ENCODE measurements at regions not wholly inside any gene's neighbourhood (a gene's known extent, or its start where the extent isn't known, plus 50 kb on each side); places are given as distances from the start of the nearest gene placed in this dataset.

DNA sequence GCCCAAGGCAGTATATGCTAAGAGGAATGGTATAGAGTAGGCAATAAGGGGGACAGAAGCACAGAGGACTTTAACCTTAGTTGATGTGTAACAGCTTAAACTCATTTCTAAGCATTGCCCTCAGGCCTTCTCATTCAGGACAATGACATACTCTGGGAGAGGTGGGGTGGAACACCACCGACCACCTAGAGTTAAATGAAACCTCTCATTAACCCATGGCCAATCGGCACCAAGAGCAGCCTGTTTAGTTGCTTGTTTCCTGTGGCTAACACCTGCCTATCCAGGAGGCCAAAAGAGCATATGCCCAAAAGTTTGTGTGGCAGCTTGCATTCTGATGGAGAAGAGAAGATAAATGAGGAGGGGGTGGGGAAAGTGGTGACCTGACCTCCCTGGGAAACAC lies 50.0 kb downstream of the PABIR2 start:
- DNase-seq = no peak

DNA sequence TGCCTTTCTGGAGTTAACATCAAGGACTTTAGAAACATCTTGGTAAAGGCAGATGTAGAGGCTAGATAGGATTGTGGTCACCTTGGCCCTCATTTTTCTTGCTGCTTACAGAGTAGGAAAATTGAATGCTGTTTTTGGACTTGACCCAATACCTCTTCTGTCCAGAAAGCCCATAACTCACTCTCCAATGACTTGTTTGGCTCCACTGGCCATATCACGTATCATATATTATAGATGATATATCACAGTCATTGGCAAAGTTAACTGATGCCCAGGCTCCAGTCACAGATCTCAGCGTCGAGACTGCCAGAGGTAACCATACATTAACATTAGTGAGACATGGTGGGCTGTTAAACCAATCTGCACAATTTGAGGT lies 50.6 kb downstream of the PABIR2 start:
- no peak for DNase-seq

DNA sequence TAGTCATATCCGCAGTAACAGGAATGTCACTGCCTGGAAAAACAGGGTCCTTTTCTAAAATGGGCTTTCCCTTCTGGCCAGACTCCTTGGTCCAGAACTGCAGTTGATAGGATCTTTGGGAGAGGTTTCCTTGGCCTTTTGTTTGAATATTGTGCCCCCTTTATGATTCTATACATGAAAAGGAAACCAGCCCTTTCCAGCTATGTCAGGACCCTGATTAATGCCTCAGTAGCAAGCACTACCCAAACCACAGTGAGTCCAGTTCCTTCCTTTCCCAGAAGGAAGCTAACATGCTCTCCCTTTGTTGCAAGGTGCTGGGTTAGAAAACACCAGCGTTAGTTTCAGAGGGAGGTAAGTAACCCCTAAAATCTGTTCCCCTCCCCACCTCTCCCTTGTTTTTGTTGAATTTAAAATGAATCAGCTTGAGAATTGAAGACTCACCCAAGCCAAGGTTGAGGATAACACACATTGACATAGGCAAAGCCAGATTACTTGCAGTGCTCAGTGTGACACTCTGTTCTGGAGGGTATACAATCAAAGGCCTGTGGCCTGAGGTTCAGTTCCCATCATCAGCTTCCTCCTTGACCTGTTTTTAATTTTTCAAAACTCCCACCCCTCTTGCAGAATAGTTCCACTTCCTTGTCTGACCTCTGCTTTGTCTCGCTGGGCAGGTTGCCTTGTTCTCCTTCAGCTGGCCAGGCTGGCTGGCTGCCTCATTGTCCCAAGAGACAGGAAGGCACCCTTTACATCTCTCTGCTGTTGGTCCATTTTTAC lies 51.2 kb downstream of the PABIR2 start:
- no peak for DNase-seq

DNA sequence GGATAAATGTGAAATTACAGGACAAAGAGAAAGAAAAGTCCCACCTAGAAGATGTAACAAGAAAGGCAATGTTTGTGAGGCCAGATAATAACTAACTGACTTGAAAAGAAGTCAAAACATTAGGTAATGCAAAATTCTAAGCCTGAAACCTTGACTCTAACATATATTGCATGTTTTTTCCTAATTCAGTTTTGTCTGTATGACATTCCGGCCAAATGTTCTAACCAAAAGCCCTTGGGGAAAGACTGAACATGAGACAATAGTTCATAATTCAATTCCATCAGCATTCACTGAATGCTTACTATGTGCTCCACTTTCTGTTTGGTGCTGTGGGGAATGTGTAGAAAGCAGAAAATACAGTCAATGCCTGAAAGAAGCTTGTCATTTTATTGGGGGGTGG lies 53.9 kb downstream of the PABIR2 start:
- DNase-seq = no peak

DNA sequence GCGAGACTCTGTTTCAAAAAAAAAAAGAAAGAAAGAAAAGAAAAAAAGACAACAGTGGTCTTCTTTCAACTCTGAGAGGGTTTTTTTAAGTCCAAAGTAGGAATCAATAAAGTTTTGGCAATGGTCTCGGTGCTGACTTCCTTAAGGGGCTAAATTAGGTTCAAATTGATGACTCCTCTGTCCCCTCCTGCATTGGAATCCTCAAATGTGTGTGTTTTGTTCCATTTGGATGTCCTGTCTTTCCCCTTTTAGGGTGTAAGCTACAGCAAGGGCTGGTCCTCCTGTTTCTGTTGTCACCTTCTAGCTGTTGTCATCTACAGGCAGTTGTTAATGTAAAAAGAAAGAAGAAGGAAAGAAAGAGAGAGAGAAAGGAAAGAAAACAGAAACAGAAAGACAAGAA lies 54.4 kb downstream of the PABIR2 start:
- DNase-seq = no peak

DNA sequence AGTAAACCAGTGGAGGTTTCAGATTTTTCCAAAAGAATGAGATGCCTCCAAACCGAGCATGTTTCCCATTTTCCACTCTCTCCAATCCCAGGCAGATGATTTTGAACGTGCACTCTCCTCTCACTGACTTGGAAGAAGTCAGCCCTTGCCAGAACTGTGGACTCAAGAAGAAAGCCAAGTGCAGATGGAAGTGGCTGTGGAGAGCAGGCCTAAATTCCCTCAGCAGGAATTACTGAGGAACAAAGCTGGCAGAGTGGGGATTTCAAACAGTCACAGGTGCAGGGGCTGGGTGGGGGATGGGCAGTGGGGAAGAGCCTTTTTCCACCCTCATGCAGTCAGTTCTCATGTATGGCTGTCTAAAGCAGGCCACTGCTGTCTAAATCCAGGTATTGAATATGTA lies 55.3 kb downstream of the PABIR2 start:
- DNase-seq = no peak

DNA sequence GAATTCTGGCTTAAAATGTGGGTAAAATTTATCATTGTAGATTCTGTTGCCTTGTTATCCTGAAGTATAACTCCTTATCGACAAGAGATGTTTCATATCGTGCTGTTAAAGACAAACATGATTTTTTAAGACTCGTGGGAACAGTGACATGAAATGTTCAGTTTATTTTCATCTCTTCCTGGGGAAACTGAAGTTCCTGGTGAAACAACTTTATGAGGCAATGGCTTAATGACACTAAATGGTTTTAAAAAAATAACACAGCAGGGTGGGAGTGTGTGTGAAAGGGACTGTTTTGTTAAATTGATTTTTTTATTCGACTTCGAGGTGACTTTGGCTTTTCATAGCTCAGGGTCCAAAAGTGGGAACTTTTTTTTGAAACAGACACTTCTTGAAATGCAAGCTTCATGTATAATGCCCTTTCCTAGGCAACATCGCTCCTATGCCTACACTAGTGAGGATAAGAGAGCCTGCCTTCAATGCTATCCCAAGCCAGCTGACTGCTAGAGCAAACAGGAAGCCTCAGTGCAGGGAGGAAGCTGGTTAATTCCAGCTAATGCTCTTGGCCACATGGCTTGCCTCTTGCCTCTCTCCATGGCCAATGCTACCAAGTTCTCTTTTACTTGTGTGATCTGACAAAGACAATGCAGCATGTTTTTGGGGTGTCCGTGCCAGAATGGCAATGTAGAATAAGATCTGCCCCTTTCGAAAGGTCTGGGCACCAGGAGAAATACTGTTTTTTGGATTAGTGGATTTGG lies 57.8 kb downstream of the PABIR2 start:
- DNase-seq = no peak

DNA sequence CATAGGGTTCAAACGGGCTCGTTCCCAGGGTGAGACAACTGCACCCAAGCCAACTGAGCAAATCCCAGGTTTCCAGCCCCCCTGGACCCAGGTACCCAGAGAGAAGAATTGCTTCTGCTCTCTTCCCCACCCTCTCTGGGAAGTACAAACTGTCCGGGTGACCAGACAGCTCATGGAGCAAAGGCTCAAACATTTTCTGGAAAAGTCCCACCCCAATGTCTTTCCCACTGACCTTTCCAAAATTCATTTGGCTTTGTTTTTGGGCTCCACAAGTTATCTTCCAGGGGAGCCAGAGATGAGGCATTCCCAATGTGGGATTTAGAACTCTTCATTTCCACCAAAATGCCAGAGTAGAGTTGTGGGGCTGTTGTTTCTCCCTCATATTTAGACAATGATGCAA lies 58.6 kb downstream of the PABIR2 start:
- no peak for DNase-seq

DNA sequence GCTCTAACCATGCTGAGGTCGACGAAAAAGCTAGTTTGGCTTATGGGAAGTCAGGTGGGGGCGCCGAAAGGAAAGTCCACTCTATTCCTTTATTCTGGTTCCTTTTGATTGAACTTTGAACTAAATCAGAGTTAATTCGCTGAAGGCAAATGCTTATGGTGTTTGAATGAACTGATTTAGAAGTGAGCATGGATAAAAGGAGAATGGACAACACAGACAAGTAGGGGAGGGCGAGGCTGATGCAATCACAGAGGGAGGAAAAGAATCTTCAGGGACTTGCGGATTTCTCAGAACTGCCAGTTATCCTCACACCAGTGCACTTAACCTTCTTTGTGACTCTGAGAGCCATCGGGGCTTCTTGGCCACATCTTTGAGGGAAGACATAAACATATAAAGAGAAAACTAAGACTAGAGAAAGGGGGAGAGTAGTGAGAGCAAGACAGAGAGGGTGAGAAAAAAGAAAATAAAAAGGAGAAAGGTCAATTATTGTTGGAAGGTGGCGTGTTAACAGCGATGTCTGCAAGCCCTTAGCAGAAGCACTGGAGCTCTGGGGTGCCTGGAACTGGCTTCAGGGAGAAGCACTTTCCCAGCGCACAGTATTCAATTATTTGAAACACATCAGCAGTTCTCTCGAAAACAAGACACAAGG lies 59.2 kb downstream of the PABIR2 start:
- no peak for DNase-seq

DNA sequence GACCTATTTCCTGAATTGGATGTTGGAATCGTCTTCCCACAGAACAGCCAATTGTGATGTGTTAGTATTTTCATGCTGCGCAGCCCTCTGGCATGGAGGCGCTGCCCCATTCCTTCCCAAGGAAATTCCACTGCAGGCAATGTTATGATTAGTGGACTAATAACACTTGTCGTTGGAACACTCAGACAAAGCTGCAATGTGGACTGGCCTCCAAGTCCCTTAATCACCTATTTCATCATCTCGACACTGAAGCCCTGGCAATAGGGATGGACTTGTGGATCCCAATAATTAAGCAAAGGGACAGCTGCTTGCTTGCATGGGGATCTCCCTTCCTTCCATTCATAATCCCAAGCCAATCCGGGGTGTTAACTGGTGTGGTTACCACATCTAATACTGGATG lies 59.9 kb downstream of the PABIR2 start:
- no peak for DNase-seq

DNA sequence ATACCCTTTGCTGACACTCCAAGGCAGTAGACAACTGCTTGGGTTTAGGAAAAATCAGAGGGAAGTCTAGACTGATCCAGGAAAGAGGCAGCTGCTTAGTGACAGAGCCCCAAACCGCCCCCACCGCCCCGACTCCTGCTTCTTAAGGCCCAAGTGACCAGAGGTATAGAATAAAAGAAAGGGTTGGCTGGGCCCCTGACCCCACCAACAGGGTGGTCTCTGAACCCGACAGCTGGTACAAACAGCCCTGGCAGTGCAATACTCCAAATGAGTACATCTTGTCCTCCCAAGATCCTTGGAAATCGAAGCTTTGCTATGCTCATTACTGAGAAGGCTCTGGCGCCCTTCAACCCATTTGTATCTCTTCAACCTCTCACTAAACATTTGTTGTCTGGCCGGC lies 60.6 kb downstream of the PABIR2 start:
- no peak for DNase-seq

DNA sequence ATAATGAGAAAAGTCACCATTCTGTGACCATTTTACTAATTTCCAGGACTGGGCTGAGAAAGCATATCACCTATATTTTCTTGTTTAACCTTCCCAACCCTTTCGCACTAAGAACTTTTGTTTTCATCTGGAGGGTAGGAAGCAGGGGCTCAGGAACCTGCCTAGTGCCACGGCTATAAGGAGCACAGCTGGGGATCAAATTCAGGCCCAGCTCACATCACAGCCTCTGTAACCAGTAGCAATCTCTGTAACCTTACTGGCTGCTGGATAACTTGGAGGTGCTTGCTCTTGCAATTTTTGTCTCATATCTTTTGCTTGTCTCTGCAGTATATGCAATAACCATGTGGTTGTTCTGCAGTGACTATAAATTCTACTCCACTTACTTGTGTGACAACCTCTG lies 62.0 kb downstream of the PABIR2 start:
- DNase-seq = no peak

DNA sequence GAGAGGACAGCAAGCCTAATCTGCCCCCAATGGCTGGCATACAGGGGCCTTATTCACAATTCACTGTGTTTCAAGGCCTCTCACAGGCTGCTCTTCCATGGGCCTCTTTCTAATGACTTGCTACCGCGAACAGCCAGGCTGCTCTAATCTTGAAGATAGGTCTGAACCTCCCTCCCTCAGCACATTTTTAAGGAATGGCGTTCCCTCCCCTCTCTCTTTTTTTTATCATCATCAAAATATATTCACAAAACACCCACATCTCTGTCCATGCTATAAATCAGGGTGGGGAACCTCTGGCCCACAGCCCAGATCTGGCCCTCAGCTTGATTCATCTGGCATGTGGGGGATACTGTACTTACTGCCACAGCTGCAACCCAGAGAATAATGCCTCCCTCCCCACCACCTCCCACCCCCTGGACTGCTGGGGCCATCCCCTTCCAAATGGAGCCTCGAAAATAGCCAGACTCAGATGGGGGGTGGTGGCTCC lies 62.5 kb downstream of the PABIR2 start:
- no peak for DNase-seq

DNA sequence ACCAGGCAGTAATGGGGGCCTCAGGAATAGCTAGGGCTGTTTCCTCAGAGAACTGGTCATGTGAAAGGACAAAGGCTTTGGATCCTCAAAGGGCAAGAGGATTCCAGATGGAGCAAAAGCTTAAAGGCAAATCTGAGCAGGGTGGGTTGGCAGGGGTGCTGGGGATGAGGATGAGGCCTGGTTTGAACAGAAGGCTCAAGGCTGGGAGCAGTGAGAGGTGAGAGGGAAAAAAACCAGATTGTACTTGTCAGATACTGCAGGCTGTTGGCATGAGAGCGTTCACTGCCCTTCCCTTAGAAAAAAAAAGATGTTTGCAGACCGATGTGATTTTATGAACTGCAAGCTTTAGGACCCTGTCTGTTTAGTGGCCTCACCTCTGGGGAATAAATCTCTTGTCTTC lies 63.4 kb downstream of the PABIR2 start:
- DNase-seq = no peak

DNA sequence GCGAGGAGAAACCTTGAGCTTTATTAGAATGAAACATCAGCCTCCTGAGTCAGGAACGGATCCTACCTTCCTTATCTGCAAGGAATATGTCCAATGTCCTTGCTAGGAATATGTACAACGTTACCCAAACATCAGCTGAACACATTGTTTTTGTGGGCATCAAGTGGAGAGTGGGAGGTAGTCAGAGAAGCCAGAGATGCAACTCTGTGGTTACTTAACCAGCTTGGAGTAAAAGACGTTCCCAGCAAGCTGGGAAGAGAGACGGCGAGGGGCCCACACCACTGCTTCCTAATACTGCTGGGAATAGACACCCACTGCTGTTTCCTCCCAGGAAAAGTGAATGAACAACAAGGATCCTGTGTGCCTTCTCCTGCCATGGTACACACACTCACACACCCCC lies 64.3 kb downstream of the PABIR2 start:
- no peak for DNase-seq

DNA sequence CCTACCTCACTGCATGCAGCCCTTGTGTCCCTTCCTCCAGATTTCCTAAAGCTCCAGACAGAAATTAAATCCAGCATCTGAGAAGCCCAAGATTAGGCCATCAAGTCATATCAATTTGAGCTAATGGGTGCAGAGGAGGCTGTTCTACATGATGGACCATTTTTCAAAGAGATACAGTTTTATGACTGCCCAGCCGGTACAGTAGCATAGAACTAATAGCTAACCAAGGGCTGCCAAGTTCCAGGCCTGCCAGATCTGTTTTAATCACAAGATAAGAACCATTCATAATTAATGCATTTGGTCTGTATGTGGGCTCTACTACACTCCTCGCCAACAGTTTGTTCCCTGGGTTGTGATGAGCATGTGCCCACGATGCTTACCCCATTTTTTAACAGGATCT lies 64.9 kb downstream of the PABIR2 start:
- DNase-seq = no peak

DNA sequence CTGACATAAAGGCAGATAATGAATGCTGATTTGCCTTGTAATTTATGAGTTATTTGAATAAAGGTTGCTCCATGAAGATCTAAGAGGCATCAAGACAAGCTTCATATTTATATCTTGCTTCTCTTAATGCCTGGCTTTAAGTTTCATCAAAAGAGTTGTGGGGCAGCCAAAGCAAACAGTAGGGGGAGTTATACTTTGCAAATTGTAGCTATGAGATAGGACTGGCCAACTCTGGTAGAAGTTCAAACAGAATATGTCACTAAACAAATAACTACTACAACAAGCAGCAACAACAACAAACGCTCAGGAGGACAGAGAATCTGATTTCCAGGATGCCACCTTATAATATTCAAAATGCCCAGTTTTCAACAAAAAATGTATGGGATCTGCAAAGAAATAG lies 69.1 kb upstream of the PLAC1 start:
- no peak for DNase-seq

DNA sequence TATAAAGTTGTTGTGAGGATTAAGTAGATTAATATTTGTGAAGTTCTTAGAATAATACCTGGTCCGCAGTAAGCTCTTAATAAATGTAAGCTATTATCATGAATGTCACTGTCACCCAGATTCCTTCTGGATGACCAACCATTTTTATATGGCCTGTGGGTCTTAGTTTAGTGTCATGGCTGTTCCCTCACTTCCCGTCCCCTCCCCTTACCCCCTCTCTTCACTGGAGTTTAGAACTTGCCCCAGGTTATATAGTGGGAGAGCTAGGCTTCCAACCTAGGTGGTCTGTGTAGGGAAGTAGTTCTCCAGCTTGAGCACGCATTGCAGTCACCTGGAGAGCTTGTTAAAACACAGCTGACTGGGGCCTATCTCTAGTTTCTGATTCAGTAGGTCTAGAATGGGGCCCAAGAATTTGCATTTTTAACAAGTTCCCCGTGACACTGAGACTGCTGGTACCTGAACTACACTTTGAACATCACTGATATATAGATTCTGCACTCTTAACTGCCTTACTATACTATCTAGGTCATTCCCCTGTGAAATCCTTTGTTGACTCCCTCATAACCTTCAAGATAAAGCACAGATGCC lies 66.9 kb upstream of the PLAC1 start:
- DNase-seq = no peak

DNA sequence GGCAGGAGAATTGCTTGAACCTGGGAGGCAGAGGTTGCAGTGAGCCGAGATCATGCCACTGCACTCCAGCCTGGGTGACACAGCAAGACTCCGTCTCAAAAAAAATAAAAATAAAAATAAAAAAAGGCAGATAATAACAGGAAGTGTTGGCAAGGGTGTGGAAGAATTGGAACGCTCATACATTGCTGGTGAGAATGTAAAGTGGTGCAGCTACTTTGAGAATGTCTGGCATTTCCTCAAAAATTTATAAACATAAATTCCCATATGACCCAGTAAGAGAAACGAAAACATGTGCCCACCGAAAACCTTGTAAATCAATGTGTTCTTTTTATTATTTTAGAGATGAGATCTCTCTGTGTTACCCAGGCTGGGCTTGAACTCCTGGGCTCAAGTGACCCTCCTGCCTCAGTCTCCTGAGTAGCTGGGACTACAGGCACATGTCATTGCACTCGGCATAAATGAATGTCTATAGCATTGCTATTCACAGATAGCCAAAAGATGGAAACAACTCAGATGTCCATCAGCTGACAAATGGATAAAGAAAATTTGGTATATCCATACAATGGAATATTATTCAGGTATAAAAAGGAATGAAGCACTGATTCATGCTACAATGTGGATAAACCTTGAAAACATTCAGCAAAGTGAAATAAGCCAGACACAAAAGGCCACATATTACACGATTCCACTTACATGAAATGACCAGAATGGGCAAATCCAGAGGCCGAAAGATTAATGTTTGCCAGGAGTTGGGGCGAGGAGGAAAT lies 63.7 kb upstream of the PLAC1 start:
- DNase-seq = no peak

DNA sequence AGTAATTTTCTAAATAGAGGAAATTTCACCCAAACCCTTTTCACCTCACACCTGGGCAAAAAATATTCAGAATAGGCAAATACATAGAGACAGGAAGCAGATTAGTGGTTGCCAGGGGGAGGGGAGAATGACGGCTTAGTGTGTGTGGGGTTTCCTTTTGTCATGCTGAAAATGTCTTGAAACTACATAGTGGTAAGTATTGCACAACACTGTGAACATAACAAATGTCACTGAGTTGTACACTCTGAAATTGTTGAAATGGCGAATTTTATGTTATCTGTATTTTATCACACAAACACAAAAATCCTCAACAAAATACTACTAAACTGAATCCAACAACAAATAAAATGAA lies 60.7 kb upstream of the PLAC1 start:
- peak; percentile 47 for DNase-seq

DNA sequence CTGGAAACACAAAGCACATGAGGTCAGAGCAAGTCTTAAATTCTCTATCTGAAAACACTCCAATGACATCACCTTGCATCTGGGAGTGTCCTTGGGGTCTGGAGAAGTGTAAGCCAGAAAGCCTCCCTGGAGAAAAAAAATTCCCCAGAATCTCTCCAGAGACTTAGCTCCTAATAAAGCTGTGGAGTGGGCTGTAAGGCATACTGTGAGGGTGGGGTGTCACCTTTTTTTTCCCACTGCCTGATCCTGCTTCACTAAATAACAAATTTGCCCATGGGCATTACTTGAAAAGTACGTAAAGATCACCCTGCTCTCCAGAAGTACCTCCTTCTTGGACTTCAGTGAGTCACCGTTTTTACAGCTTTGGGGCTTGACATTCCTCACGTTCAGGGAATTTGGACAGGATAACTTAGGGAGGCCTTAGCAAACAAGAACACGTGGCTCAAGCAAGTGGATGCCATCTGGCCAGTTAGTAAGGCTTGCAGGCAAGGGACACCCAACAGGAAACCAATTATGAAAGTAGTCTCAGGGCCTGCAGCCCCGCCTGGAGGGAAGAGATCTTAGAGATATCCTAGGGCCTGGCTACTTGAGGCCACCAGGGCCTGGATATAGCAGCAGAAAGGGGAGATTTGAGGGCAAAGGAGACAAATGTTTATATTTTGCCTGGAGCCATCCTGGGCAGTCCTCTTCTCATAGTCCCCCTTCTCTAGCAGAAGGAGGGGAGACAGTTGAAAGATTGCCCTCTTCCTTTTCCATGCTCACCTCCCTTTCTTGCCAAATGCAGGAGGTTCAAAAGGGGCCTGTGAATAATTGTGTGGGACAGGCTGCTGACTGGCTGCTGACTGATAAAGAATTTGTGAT lies 60.1 kb upstream of the PLAC1 start:
- no peak for DNase-seq

DNA sequence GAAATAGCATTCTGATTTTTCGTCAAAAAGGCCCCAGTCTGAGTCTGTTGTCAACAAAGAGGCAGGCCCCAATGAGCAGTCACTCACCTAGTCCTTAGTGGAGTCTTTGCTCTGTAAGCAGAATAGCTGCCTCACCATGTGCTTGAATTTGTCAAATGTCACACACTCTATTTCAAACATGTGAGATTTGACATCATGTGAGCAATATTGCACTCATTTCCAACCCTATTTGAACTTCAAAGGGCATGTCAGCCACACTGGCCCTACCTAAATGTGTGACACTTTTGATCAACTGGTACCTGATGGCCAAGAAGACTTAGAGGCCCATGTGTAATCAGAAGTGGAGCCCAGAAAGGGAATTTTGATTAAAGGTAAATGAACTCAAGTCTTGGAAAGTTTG lies 59.4 kb upstream of the PLAC1 start:
- peak; percentile 9 for DNase-seq
